Activated CD4-positive, alpha-beta T cell treated with anti-CD3 and anti-CD28 coated beads, Interleukin-2, amount 10 ng/mL, durations not matched to agents 7 days and 5 days (primary cell): ENCODE measurements at regions not wholly inside any gene's neighbourhood (a gene's known extent, or its start where the extent isn't known, plus 50 kb on each side); places are given as distances from the start of the nearest gene placed in this dataset.
"Not testable (repeated sequence)": the region's sequence is repeated elsewhere in the genome, so short reads cannot be mapped to it uniquely, and the experiment has no call there.

ENCODE experiments used
- CTCF ChIA-PET: fragments of 350-600 bp; sonication (Branson Sonifier 250); formaldehyde crosslinking; loops from one replicate; lab custom pipeline; 2021; ENCODE audit warnings: antibody characterized with exemption; lab: Charles Lee
- POLR2A ChIA-PET: fragments of 350-600 bp; sonication (Branson Sonifier 250); formaldehyde crosslinking; loops from one replicate; lab custom pipeline; 2021; ENCODE audit warnings: antibody characterized with exemption; lab: Charles Lee
- DNase-seq: peaks from one replicate; pipeline ENCODE4 v3.0.0-alpha.2; 2020
- H3K27ac Mint-ChIP-seq: one replicate; pipeline ENCODE4 v1.8.0; 2021; ENCODE audit warnings: mild to moderate bottlenecking, moderate library complexity, mixed read lengths
- H3K27me3 Mint-ChIP-seq: one replicate; pipeline ENCODE4 v1.8.0; 2021; ENCODE audit warnings: mixed read lengths
- H3K36me3 Mint-ChIP-seq: one replicate; pipeline ENCODE4 v1.8.0; 2021; ENCODE audit warnings: low read depth, mixed read lengths
- H3K4me1 Mint-ChIP-seq: one replicate; pipeline ENCODE4 v1.8.0; 2021; ENCODE audit warnings: mixed read lengths
- H3K4me3 Mint-ChIP-seq: one replicate; pipeline ENCODE4 v1.8.0; 2021; ENCODE audit warnings: mild to moderate bottlenecking, moderate library complexity, mixed read lengths
- H3K9me3 Mint-ChIP-seq: one replicate; pipeline ENCODE4 v1.8.0; 2021; ENCODE audit warnings: mixed read lengths

DNA sequence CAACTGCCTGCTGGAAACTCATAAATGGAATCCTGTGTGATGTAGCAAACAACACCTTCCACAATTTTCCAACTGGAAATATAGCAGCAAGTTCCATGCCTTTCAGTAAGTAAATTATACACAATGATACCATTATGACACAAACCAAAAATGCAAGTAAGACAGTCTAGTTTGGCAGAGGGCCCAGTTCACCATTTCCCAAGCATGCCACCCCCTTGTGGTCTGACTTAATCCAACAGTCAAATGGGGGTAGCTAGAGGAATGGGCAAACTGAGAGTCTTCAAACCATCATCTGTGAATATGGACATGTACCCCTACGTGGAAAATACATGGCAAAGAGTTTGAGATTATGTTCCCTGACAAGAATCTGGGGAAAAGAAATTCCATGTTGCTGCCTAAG lies 137.6 kb upstream of the VWC2 start:
- ChIA-PET POLR2A (no interaction called here), CTCF (no interaction called here)
- no peak for DNase-seq
- Mint-ChIP-seq H3K4me1 (no peaks in the 10 kb centered on the region), H3K27me3 (no peaks in the 10 kb centered on the region), H3K27ac (no peak overlapping the region), H3K9me3 (no peaks in the 10 kb centered on the region), H3K4me3 (no peak overlapping the region), H3K36me3 (no peaks in the 10 kb centered on the region)

- H3K4me3 Mint-ChIP-seq, result no peak overlapping the region
- DNase-seq, result no peak
- H3K27ac Mint-ChIP-seq, result no peak overlapping the region
- no peaks in the 10 kb centered on the region for H3K9me3 Mint-ChIP-seq
- ChIA-PET CTCF (no interaction called here), POLR2A (no interaction called here)
- no peaks in the 10 kb centered on the region for H3K27me3 Mint-ChIP-seq
- H3K4me1 Mint-ChIP-seq, result no peaks in the 10 kb centered on the region
- H3K36me3 Mint-ChIP-seq, result no peaks in the 10 kb centered on the region
These were observed 137.0 kb upstream of the VWC2 start for GRCh38 chr7:49636400-49636799.

- Mint-ChIP-seq H3K4me3 (no peak overlapping the region), H3K27ac (no peak overlapping the region), H3K9me3 (no peaks in the 10 kb centered on the region), H3K27me3 (no peaks in the 10 kb centered on the region), H3K4me1 (no peaks in the 10 kb centered on the region), H3K36me3 (no peaks in the 10 kb centered on the region)
- ChIA-PET POLR2A (no interaction called here), CTCF (no interaction called here)
- no peak for DNase-seq
These were observed 135.3 kb upstream of the VWC2 start for GRCh38 chr7:49638166-49638565.

DNA sequence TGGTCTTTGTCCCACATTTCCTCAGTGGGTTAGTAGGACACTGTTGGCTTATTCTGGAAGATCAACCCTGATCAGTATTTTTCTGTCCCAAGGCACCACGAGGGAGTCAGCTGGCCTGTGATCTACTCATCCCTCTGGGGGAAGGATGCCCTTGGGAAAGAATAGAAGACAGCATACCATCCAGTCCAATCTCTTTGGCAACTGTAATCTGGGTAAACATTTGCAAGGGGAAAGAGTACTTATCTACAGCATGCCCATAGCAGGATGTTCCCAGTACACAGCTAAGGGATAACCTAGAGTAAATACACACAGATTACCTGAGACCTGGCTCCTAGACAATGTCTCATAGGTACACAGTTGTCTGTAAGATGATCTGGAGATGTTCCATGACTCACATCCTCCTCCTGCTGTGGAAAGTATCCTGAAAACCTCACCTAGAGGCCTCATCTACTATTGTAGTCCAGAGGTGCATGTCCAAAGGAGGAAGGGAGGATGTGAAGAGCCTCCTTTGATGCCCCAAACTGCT lies 134.3 kb upstream of the VWC2 start:
- H3K27me3 Mint-ChIP-seq, result no peaks in the 10 kb centered on the region
- H3K36me3 Mint-ChIP-seq, result no peaks in the 10 kb centered on the region
- POLR2A ChIA-PET, result no interaction called here
- no peak overlapping the region for H3K27ac Mint-ChIP-seq
- no peak overlapping the region for H3K4me3 Mint-ChIP-seq
- H3K9me3 Mint-ChIP-seq, result no peaks in the 10 kb centered on the region
- H3K4me1 Mint-ChIP-seq, result no peaks in the 10 kb centered on the region
- CTCF ChIA-PET, result no interaction called here
- no peak for DNase-seq

GRCh38 chr7:49639808-49640207 lies 133.6 kb upstream of the VWC2 start:
- CTCF ChIA-PET, result no interaction called here
- H3K27ac Mint-ChIP-seq, result no peak overlapping the region
- H3K4me1 Mint-ChIP-seq, result no peaks in the 10 kb centered on the region
- H3K36me3 Mint-ChIP-seq, result no peaks in the 10 kb centered on the region
- DNase-seq, result no peak
- no peak overlapping the region for H3K4me3 Mint-ChIP-seq
- POLR2A ChIA-PET, result no interaction called here
- no peaks in the 10 kb centered on the region for H3K9me3 Mint-ChIP-seq
- no peaks in the 10 kb centered on the region for H3K27me3 Mint-ChIP-seq

- POLR2A ChIA-PET, result no interaction called here
- CTCF ChIA-PET, result no interaction called here
- H3K36me3 Mint-ChIP-seq, result no peaks in the 10 kb centered on the region
These were observed 130.1 kb upstream of the VWC2 start for GRCh38 chr7:49643321-49643720.

DNA sequence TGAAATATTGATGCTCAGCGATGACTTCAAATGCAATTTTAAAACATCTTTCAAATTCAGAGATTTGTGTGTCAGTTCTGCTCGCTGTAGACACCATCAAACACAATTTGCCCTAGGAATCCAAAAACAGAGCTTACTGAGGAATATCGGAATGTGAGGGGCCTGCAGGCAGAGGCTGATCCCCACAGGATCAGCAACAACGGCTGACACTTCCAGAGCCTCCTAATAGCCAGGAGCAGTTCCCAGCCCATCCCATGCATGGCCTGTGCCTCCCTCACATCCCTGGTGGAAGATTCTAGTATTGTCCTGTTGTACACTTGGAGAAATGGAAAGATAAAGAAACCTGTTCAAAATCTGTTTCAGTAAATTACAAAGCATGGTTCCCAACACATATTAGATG lies 129.7 kb upstream of the VWC2 start:
- H3K36me3 Mint-ChIP-seq, result no peaks in the 10 kb centered on the region
- H3K27ac Mint-ChIP-seq, result no peak overlapping the region
- no peaks in the 10 kb centered on the region for H3K9me3 Mint-ChIP-seq
- H3K4me3 Mint-ChIP-seq, result no peak overlapping the region
- DNase-seq, result no peak
- ChIA-PET POLR2A (no interaction called here), CTCF (no interaction called here)
- H3K27me3 Mint-ChIP-seq, result no peaks in the 10 kb centered on the region
- H3K4me1 Mint-ChIP-seq, result no peaks in the 10 kb centered on the region

More at GRCh38 chr7:49643321-49643720, 130.1 kb upstream of the VWC2 start:
- Mint-ChIP-seq H3K27me3 (no peaks in the 10 kb centered on the region), H3K4me1 (no peaks in the 10 kb centered on the region), H3K27ac (no peak overlapping the region), H3K4me3 (no peak overlapping the region), H3K9me3 (no peaks in the 10 kb centered on the region)
- DNase-seq, result no peak

DNA sequence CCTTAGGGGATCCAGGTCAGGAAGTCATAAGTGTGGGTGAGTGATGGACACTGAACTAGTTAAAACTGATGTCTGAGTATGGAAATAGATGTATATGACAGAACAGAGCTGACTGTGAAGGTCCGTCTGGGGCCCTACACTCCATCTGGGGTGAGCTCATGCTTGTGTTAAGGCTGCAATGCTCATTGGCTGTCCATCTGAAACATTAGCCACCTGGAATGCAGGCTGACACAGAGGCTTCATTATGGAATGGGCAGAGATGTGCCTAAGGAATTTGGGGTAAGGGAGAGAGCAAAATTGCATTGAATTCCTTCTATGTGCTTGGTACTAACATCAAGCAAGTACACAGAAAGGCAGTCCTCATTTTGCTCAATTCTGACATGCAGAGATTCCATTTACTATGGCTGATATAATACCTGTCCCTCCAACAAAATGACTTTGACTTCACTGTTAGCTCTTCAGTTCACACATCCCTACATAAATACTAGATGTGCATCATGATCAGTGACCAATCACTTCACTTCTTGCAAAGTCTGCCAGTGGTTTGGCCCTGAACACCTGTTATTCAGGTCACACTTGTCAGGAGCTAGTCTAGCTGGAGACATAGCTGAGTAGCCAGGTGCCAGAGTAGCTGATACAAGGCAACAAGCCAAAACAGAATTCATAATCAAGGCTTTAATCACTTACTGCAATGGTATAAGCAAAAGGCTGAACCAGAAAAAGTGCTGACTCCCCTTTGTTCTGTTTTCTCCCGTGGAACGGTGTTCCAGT lies 128.9 kb upstream of the VWC2 start:
- Mint-ChIP-seq H3K4me3 (no peak overlapping the region), H3K9me3 (no peaks in the 10 kb centered on the region), H3K27ac (no peak overlapping the region), H3K4me1 (no peaks in the 10 kb centered on the region), H3K27me3 (no peaks in the 10 kb centered on the region), H3K36me3 (no peaks in the 10 kb centered on the region)
- ChIA-PET POLR2A (no interaction called here), CTCF (no interaction called here)
- no peak for DNase-seq

DNA sequence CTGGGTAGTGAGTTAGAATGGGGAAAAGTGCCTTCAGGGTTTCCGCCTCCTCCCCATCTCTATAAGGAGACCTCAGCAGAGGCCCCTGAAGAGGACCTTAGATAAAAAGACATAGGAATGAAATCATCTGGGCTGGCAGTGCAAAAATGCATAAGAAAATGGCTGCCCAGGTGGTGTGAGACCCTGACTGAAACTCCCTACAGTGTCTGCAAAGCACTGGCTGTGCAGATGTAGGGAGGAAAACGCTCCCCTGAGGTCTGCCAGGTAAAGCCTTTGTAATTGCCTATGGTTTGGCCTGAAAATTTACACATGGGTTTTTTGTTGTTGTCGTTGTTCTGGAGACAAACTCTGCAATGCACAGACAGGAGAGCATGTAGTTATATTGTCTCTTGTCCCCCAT lies 128.1 kb upstream of the VWC2 start:
- H3K4me3 Mint-ChIP-seq, result no peak overlapping the region

DNA sequence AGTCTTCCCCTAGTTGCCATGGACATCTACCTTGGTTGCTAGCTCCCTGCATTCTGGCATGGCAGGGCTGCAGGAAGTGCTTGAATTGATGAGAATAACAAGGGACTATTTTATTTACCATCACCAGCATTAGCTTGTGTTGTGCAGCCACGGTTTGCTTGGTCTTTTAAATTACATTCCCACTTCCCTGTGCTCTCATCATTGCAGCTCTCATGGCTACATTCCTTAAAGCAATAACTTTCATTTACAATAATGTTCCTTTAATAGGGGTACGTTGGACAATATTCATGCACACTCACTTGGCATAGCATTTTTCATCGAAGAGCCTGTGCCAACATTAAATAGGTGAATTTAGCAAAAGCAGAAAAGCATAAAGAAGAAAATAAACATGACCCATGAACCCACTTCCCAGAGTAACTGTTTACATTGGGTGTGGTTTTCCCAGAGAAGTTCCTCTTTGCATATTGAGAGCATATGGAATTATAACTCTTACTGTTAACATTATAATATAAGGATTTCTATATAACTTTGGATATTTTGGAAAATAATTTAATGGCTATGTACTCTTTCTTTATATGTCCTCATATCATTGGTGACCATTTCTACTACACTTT lies 113.2 kb upstream of the VWC2 start:
- Mint-ChIP-seq H3K27me3 (no peaks in the 10 kb centered on the region), H3K4me1 (no peaks in the 10 kb centered on the region), H3K4me3 (no peak overlapping the region), H3K36me3 (no peaks in the 10 kb centered on the region), H3K9me3 (no peaks in the 10 kb centered on the region), H3K27ac (no peak overlapping the region)
- no peak for DNase-seq
- ChIA-PET POLR2A (no interaction called here), CTCF (no interaction called here)

More for the DNA sequence above, 128.1 kb upstream of the VWC2 start:
- CTCF ChIA-PET, result no interaction called here
- H3K9me3 Mint-ChIP-seq, result no peaks in the 10 kb centered on the region
- no peaks in the 10 kb centered on the region for H3K4me1 Mint-ChIP-seq
- no peaks in the 10 kb centered on the region for H3K27me3 Mint-ChIP-seq
- H3K36me3 Mint-ChIP-seq, result no peaks in the 10 kb centered on the region
- DNase-seq, result no peak
- POLR2A ChIA-PET, result no interaction called here
- H3K27ac Mint-ChIP-seq, result no peak overlapping the region

DNA sequence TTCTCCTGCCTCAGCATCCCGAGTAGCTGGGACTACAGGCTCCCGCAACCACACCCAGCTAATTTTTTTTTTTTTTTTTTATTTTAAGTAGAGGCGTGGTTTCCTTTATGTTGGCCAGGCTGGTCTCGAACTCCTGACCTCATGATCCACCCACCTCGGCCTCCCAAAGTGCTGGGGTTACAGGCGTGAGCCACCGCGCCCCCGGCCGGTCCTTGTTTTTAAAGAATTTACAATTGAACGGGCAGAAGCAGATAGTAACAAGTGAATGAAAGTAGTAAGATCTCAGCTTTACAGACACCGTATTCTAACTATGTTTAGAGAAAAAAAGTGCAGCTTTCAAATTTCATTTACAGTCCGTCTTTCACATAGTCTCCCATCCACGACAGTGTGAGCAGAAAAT lies 112.5 kb upstream of the VWC2 start:
- no peaks in the 10 kb centered on the region for H3K9me3 Mint-ChIP-seq

DNA sequence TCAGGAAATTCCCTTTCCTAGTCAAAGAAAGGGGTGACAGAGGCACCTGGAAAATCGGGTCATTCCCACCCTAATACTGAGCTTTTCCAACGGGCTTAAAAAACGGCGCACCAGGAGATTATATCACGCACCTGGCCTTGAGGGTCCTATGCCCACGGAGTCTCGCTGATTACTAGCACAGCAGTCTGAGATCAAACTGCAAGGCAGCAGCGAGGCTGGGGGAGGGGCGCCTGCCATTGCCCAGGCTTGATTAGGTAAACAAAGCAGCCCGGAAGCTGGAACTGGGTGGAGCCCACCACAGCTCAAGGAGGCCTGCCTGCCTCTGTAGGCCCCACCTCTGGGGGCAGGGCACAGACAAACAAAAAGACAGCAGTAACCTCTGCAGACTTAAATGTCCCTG lies 107.5 kb upstream of the VWC2 start:
- H3K4me3 Mint-ChIP-seq, H3K36me3 Mint-ChIP-seq, CTCF ChIA-PET, DNase-seq, POLR2A ChIA-PET, H3K27me3 Mint-ChIP-seq, H3K27ac Mint-ChIP-seq, H3K9me3 Mint-ChIP-seq, H3K4me1 Mint-ChIP-seq: not testable (repeated sequence)

More for the DNA sequence above, 112.5 kb upstream of the VWC2 start:
- Mint-ChIP-seq H3K27me3 (no peaks in the 10 kb centered on the region), H3K27ac (no peak overlapping the region), H3K4me3 (no peak overlapping the region), H3K4me1 (no peaks in the 10 kb centered on the region), H3K36me3 (no peaks in the 10 kb centered on the region)
- no peak for DNase-seq
- POLR2A ChIA-PET, result no interaction called here
- CTCF ChIA-PET, result no interaction called here

GRCh38 chr7:49666764-49667163 lies 106.7 kb upstream of the VWC2 start:
- H3K36me3 Mint-ChIP-seq, result no peaks in the 10 kb centered on the region
- H3K4me1 Mint-ChIP-seq, result no peaks in the 10 kb centered on the region
- ChIA-PET CTCF (no interaction called here), POLR2A (no interaction called here)
- no peak overlapping the region for H3K4me3 Mint-ChIP-seq
- no peaks in the 10 kb centered on the region for H3K27me3 Mint-ChIP-seq
- H3K9me3 Mint-ChIP-seq, result peaks cover 4% of the 10 kb centered on the region
- no peak for DNase-seq
- no peak overlapping the region for H3K27ac Mint-ChIP-seq

DNA sequence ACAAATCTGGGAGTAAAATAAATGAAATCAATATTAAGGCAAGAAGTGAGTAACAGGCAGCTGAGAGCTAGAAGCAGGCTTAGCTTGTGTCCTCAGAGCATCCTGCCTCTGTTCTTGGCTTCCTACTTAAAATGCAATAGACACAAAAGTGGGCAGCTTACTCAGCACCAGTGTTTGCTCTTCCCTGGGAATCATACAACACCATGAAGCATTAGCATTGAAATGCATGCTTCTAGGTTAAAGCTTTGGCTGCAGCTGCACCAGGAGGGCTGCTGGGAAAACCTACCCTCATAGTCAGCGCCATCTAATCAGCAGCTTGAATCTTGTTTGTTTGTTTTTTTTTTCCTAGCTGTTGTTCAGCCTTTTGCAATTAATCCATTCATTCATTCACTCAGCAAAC lies 104.2 kb upstream of the VWC2 start:
- H3K9me3 Mint-ChIP-seq, result peaks cover 4% of the 10 kb centered on the region
- no peak overlapping the region for H3K4me3 Mint-ChIP-seq
- POLR2A ChIA-PET, result no interaction called here
- DNase-seq, result no peak
- H3K36me3 Mint-ChIP-seq, result no peaks in the 10 kb centered on the region
- CTCF ChIA-PET, result no interaction called here
- no peak overlapping the region for H3K27ac Mint-ChIP-seq
- H3K27me3 Mint-ChIP-seq, result no peaks in the 10 kb centered on the region
- no peaks in the 10 kb centered on the region for H3K4me1 Mint-ChIP-seq
